Kidney glomerular epithelial cell (primary cell): ENCODE measurements at regions not wholly inside any gene's neighbourhood (a gene's known extent, or its start where the extent isn't known, plus 50 kb on each side); places are given as distances from the start of the nearest gene placed in this dataset.
"Not testable (repeated sequence)": the region's sequence is repeated elsewhere in the genome, so short reads cannot be mapped to it uniquely, and the experiment has no call there.

Experiments
- DNase-seq: peaks from one replicate; lab custom pipeline; 2025; lab: John Stamatoyannopoulos, UW

- no peak for DNase-seq
Measured at GRCh38 chr5:106435185-106435584, 1235.6 kb downstream of the EFNA5 start.

- DNase-seq: not testable (repeated sequence)
Measured at GRCh38 chr5:106430733-106431132, 1240.0 kb downstream of the EFNA5 start.

GRCh38 chr5:106423109-106423897 is 1247.4 kb downstream of the EFNA5 start:
- DNase-seq: no peak

- DNase-seq: no peak
Measured at GRCh38 chr5:106420102-106420501, 1250.6 kb downstream of the EFNA5 start.

- DNase-seq: no peak
Measured at GRCh38 chr5:106418196-106418595, 1252.5 kb downstream of the EFNA5 start.

GRCh38 chr5:106417566-106417965 is 1253.2 kb downstream of the EFNA5 start:
- no peak for DNase-seq

GRCh38 chr5:106417163-106417562 is 1253.6 kb downstream of the EFNA5 start:
- no peak for DNase-seq

GRCh38 chr5:106415541-106415940 is 1255.2 kb downstream of the EFNA5 start:
- no peak for DNase-seq

GRCh38 chr5:106414342-106414741 is 1256.4 kb downstream of the EFNA5 start:
- no peak for DNase-seq

GRCh38 chr5:106412606-106413005 is 1258.1 kb downstream of the EFNA5 start:
- no peak for DNase-seq

GRCh38 chr5:106408570-106408969 is 1262.2 kb downstream of the EFNA5 start:
- DNase-seq: no peak

- DNase-seq: no peak
Measured at GRCh38 chr5:106408141-106408540, 1262.6 kb downstream of the EFNA5 start.

GRCh38 chr5:106401561-106401960 is 1269.2 kb downstream of the EFNA5 start:
- DNase-seq: no peak

- peak; percentile 72 for DNase-seq
Measured at GRCh38 chr5:106399391-106399790, 1271.3 kb downstream of the EFNA5 start.

- peak; percentile 92 for DNase-seq
Measured at GRCh38 chr5:106397700-106398099, 1273.0 kb downstream of the EFNA5 start.

GRCh38 chr5:106393276-106393675 is 1277.5 kb downstream of the EFNA5 start:
- no peak for DNase-seq

- DNase-seq: no peak
Measured at GRCh38 chr5:106392766-106393165, 1278.0 kb downstream of the EFNA5 start.

GRCh38 chr5:106387767-106388166 is 1283.0 kb downstream of the EFNA5 start:
- DNase-seq: not testable (repeated sequence)

- no peak for DNase-seq
Measured at GRCh38 chr5:106386287-106386686, 1284.5 kb downstream of the EFNA5 start.

- no peak for DNase-seq
Measured at GRCh38 chr5:106380736-106381135, 1290.0 kb downstream of the EFNA5 start.

GRCh38 chr5:106376522-106376921 is 1294.2 kb downstream of the EFNA5 start:
- peak; percentile 55 for DNase-seq

- DNase-seq: no peak
Measured at GRCh38 chr5:106374956-106375355, 1295.8 kb downstream of the EFNA5 start.

GRCh38 chr5:106368021-106368420 is 1302.7 kb downstream of the EFNA5 start:
- no peak for DNase-seq

GRCh38 chr5:106367281-106367680 is 1303.5 kb downstream of the EFNA5 start:
- no peak for DNase-seq
